HG03354 (cell line): ENCODE measurements at regions not wholly inside any gene's neighbourhood (a gene's known extent, or its start where the extent isn't known, plus 50 kb on each side); places are given as distances from the start of the nearest gene placed in this dataset.

Experiments used
- ATAC-seq: cut with Tn5 transposase; IDR thresholded peaks from one replicate; pipeline ENCODE4 v1.9.1; 2021; ENCODE audit warnings: mild to moderate bottlenecking; ENCODE audit not compliant: unreplicated experiment, poor library complexity, severe bottlenecking

DNA sequence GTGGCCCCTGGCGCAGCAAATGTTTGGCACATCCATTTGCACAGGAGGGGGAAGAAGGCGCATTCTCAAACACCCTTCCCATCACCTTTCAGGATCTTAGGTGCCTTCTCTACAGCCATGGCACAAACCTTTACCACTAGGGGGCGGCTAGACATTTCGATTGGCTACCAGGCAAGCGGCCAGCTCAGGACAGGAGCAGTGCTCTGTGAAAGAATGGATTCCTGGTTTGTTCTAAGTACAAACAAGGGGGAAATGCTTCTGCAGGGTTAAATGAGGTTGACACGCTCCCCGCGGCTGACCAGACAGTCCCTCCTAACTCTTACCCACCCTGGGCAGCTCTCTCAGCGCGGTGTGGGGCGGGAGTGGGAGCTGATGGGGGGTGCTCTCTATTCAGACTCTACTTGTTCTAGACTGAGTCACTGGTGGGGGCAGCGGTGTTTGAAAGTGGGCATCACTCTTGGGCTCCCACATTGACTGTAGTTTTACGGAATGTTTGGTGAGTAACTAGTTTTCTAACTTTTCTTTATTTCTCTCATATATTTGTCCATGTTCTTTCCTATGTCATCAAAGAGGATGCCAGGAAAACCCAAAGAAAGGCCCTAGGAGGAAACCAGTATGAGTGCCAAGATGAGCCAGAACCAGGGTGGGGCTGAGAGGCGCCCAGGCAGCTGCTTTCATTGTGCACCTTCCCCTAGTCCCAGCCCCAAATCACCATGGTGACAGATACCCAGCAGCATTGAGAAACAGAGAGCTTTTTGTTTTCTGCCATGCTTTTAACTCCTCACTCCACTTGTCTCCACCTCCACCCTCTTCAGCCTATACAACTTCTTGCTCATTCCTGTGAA, 61.4 kb upstream of the GPR158 start:
- peak; percentile 92 for ATAC-seq

DNA sequence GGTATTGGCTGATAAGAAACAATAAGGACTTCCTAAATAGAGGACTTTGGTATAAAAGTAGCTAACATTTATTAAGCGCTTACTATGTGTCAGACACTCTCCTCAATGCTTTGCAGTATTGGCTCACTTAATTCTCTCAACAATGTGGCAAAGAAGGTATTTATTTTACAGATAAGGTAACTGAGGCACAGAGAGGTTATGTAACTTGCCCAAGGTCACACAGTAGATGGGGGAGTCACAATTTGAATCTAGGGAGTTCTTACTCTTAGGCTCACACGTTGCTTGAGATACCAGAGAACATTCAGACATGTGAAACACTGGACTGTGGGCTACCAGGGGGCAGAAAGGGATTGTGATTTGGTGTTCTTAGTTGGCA, 60.8 kb upstream of the GPR158 start:
- ATAC-seq: no peak

DNA sequence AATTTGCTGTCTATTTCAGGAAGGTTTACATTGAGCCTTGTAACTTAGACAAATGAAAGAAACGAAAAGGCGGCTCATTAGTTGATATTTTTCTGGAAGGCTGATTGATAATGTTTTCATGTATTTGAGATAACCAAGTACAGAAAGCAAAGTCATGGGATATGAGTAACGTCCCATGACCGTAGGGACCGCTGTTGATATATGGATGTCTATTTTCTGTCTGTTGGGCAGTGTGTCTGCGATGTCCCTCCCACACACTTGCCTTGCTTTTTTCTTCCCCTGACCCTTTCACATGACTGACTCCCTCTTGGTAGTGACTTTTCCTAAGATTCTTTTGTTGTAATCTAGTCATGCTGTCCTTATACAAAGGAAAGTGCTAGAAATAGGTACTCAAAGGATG, 57.0 kb upstream of the GPR158 start:
- ATAC-seq: no peak

DNA sequence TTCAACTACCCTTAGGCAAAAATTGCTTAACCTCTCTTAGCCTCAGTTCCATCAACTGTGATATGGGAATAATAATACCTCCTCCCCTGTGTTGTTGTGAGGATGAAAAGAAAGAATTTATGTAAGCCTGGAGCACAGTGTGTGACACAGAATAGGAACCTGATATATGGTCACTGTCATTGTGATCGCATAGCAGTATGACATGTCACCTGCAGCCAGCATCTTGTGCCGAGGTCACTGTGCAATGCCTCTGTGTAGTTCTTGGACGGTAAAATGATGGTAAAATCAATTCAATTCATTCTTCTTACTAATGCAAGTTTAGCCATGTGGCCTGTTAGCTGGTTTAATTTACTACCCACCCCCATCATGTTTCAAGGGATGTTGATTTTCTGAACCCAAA, 54.6 kb upstream of the GPR158 start:
- no peak for ATAC-seq
